MCF 10A (cell line): ENCODE measurements at regions not wholly inside any gene's neighbourhood (a gene's known extent, or its start where the extent isn't known, plus 50 kb on each side); places are given as distances from the start of the nearest gene placed in this dataset.

Experiments used
- BruUV-seq: library from RNA; stranded (reverse); fragments of 400-500 nt; replicated peaks from 2 replicates; lab custom pipeline; 2021; lab: Mats Ljungman, UMichigan
- CTCF ChIA-PET: fragments of 300-600 bp; sonication (Branson Sonifier 250); formaldehyde crosslinking; extraction: SDS; loops from one replicate; lab custom pipeline; 2021; ENCODE audit warnings: antibody characterized with exemption, inconsistent platforms; lab: Yijun Ruan, JAX
- POLR2A ChIA-PET: fragments of 300-600, 350-650 bp; sonication (Branson Sonifier 250); formaldehyde crosslinking; extraction: SDS; loops from one replicate; lab custom pipeline; 2020; ENCODE audit warnings: antibody characterized with exemption, inconsistent platforms; lab: Yijun Ruan, JAX
- DNase-seq: peaks from one replicate; pipeline ENCODE4 v3.0.0-alpha.2; 2018; ENCODE audit not compliant: unreplicated experiment
- H3K27ac Mint-ChIP-seq: one replicate; pipeline ENCODE4 v1.8.0; 2022; ENCODE audit warnings: mild to moderate bottlenecking, low read depth, mixed read lengths; ENCODE audit not compliant: unreplicated experiment
- H3K27me3 Mint-ChIP-seq: one replicate; pipeline ENCODE4 v1.8.0; 2022; ENCODE audit warnings: mixed read lengths; ENCODE audit not compliant: insufficient read depth, unreplicated experiment
- H3K36me3 Mint-ChIP-seq: one replicate; pipeline ENCODE4 v1.8.0; 2022; ENCODE audit warnings: mild to moderate bottlenecking, moderate library complexity, mixed read lengths; ENCODE audit not compliant: insufficient read depth, unreplicated experiment
- H3K4me1 Mint-ChIP-seq: one replicate; pipeline ENCODE4 v1.8.0; 2022; ENCODE audit warnings: mixed read lengths; ENCODE audit not compliant: insufficient read depth, unreplicated experiment
- H3K4me3 Mint-ChIP-seq: one replicate; pipeline ENCODE4 v1.8.0; 2022; ENCODE audit warnings: mild to moderate bottlenecking, moderate library complexity, mixed read lengths; ENCODE audit not compliant: unreplicated experiment
- H3K9me3 Mint-ChIP-seq: one replicate; pipeline ENCODE4 v1.8.0; 2022; ENCODE audit warnings: mixed read lengths; ENCODE audit not compliant: unreplicated experiment
- CTCF ChIP-seq: fragments of 200-600 bp; IDR thresholded peaks from one replicate; pipeline ENCODE4 v1.8.0; 2022; ENCODE audit warnings: antibody characterized with exemption, mild to moderate bottlenecking; ENCODE audit not compliant: unreplicated experiment
- intact Hi-C: fragments of 100-400 bp; cut with micrococcal nuclease; formaldehyde crosslinking; loops from 2 replicates; pipeline ENCODE4 v1.14.1; 2022

- intact Hi-C loops = no loop called here
- no TSS peak for BruUV-seq
- no peak overlapping the region for H3K27ac Mint-ChIP-seq
- no peak overlapping the region for H3K4me3 Mint-ChIP-seq
- H3K9me3 Mint-ChIP-seq = no peaks in the 10 kb centered on the region
- no peak for TF ChIP-seq CTCF
- no peak for DNase-seq
- CTCF ChIA-PET = interaction anchor here (1.8 kb wide), 1 partner anchor 17 kb away, joined by 4 read pairs; no protein-coding TSS in a partner anchor
- POLR2A ChIA-PET = no interaction called here
- no peaks in the 10 kb centered on the region for H3K36me3 Mint-ChIP-seq
- no peaks in the 10 kb centered on the region for H3K4me1 Mint-ChIP-seq
- H3K27me3 Mint-ChIP-seq = peaks cover 19% of the 10 kb centered on the region
Measured at GRCh38 chr3:41041462-41041861, 157.8 kb upstream of the CTNNB1 start.

- no peaks in the 10 kb centered on the region for H3K36me3 Mint-ChIP-seq
- TF ChIP-seq CTCF = no peak
- peaks cover 17% of the 10 kb centered on the region for H3K27me3 Mint-ChIP-seq
- no TSS peak for BruUV-seq
- H3K27ac Mint-ChIP-seq = no peak overlapping the region
- intact Hi-C loops = no loop called here
- H3K4me3 Mint-ChIP-seq = no peak overlapping the region
- no peaks in the 10 kb centered on the region for H3K4me1 Mint-ChIP-seq
- ChIA-PET POLR2A (no interaction called here), CTCF (interaction anchor here (1.8 kb wide), 1 partner anchor 17 kb away, joined by 4 read pairs; no protein-coding TSS in a partner anchor)
- H3K9me3 Mint-ChIP-seq = no peaks in the 10 kb centered on the region
- DNase-seq = no peak
Measured at GRCh38 chr3:41041899-41042298, 157.4 kb upstream of the CTNNB1 start.

GRCh38 chr3:41044523-41044922 lies 154.8 kb upstream of the CTNNB1 start:
- Mint-ChIP-seq H3K4me3 (no peak overlapping the region), H3K9me3 (peaks cover 17% of the 10 kb centered on the region), H3K27me3 (no peaks in the 10 kb centered on the region), H3K27ac (no peak overlapping the region), H3K36me3 (no peaks in the 10 kb centered on the region), H3K4me1 (no peaks in the 10 kb centered on the region)
- no peak for DNase-seq
- intact Hi-C loops = no loop called here
- TF ChIP-seq CTCF = no peak
- POLR2A ChIA-PET = no interaction called here
- no TSS peak for BruUV-seq
- CTCF ChIA-PET = no interaction called here

GRCh38 chr3:41045491-41045890 lies 153.8 kb upstream of the CTNNB1 start:
- DNase-seq = no peak
- no peaks in the 10 kb centered on the region for H3K27me3 Mint-ChIP-seq
- intact Hi-C loops = no loop called here
- H3K9me3 Mint-ChIP-seq = peaks cover 17% of the 10 kb centered on the region
- H3K36me3 Mint-ChIP-seq = no peaks in the 10 kb centered on the region
- H3K4me1 Mint-ChIP-seq = no peaks in the 10 kb centered on the region
- no peak overlapping the region for H3K4me3 Mint-ChIP-seq
- TF ChIP-seq CTCF = no peak
- CTCF ChIA-PET = no interaction called here
- POLR2A ChIA-PET = no interaction called here
- BruUV-seq = no TSS peak
- no peak overlapping the region for H3K27ac Mint-ChIP-seq
